SHP77 treated with DMSO at 0.1 percent for 48 hours (cell line): ENCODE measurements at regions not wholly inside any gene's neighbourhood (a gene's known extent, or its start where the extent isn't known, plus 50 kb on each side); places are given as distances from the start of the nearest gene placed in this dataset.

Experiments used
- DNase-seq: peaks from one replicate; lab custom pipeline; 2025; lab: John Stamatoyannopoulos, UW

DNA sequence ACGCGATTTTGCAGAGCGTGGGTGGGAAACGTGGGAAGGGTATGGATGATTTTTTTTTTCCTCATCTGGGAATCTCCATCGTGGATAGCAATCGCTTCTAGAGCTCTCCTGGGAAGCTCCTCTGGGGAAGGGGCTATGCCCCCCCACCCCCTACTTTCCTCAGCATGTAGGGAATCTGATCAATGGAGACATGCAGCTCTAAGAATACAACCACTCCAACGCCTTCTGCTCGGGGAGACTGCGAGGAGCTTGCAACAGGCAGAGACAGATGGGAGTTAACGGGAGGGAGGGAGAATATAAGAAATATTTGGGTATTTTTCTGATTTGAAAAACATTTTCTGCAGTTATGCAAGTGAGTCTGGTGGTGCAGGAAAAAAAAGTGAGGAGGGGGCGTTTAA, 104.6 kb upstream of the HSD17B12 start:
- no peak for DNase-seq

DNA sequence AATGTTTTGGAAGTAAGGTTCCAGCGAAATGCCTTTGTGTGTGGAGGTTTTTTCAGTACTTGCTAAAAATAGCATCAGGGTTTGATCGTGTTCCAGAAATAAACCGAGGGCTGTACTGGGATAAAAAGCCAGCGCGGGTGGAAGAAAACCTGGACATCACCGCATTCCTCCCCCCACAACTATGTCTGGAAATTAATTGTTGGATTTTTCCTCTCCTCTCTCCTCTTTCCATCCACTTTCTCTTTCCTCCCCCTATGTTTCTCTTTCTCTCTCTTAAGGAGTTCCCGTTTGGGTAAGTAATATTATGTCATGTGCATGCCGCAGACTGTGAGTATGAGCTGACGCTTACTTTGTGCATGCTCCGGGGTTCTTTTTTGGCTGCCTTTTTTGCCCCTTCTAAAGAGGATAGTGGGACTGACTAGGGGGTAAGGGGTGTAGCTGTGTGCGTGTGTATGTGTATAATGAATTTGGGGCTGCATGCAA, 104.2 kb upstream of the HSD17B12 start:
- no peak for DNase-seq

DNA sequence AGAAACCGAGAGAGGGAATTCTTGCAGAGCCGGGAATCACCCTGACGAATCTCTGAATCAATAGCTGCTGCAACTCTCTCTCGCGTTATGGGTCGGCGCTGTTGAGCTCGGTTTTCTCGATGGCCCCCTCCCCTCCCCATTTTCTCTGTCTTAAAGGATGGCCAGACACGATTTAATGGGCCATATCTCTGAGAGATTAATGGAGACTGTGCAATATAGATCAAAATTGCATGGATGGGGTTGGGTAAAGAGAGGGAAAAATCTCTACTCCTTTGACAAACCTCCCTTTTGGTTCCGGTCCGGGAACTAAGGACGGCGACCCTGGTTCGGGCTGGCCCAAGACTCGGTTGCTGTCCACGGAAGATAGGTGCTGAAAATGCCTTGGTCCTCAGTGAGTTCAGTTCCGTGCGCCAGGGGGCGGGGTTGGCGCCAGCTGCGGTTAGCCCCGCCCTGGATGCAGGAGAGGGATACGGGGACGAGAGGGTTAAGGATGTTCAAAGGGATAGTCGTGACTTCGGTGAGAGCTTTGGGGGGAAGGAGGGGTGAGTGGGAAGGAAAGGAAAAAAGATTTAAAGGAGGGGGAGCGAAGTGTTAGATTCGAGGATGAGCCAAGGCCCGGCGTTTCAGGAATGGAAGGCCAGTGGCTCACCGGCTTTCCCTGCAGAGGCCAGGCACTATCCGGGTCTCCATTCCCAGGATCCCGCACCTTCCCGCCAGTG, 103.6 kb upstream of the HSD17B12 start:
- DNase-seq = no peak

DNA sequence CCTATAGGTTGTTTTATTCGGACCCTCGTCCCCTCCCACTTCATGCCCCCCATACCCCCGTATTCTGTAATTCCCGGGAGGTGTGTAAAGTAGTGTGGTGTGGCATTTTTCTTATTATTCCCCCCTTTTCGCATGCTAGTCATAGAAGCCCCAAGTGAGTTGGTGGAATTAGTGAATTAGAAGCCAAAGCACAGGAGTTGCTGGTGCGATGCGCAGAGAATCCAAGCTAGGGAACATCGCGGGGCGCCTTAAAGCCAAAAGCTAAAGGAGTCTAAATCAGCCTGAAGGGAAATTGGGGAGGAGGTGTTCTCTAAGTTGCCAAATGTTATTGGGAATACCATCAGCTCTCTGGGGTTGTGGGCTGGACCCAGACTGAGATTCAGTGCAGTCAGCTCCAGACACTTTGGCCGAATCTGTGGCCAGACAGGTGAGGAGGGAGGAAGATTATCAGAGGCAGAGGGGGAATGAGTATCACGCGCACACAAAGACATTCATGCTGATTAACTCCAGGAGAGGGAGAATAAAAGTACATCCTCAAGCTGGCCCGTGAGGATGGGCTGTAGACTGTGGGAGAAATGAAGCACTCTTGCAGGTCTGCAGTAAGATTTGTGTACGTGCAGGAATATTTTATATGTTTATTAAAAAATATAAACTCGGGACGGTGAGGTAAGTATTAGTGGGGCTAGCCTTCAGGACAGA, 102.8 kb upstream of the HSD17B12 start:
- no peak for DNase-seq

DNA sequence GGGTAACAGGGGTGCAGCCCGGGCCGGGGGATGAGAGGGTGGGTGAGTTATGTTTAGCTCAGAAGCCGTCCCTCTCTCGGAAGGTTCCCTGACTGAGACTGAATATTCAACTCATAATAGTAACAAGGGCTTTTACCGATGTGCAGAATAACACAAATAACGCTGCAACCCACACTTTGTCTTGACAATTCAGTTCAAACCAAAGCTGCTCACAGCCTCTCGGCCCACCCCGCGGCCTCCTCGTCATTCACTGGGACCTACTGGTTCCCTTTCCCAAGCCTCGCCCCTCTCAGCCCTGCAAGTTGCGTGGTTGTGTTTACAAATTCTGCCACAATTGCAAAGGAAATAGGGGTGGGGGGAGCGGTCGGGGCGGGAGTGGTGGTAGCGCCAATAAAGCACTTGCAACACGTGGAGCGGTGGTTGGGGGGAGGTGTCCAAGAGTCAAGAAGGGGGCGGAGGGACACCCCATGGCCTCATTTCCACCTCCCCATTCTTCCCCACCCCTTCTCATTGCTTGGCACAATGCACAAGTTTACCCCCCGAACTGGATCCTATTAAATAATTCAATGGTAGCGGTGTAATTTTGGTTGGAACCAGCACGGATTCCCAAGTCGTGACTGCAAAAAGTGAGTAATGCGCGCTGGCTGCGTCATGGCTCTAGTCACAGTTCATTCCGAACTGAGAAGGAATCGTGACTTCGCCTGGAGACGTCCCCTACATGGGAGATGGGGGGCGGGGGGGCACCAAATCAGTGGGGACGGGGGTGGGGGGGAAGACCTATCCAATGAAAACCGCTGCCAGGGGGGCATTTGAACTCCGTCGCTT, 102.0 kb upstream of the HSD17B12 start:
- no peak for DNase-seq

DNA sequence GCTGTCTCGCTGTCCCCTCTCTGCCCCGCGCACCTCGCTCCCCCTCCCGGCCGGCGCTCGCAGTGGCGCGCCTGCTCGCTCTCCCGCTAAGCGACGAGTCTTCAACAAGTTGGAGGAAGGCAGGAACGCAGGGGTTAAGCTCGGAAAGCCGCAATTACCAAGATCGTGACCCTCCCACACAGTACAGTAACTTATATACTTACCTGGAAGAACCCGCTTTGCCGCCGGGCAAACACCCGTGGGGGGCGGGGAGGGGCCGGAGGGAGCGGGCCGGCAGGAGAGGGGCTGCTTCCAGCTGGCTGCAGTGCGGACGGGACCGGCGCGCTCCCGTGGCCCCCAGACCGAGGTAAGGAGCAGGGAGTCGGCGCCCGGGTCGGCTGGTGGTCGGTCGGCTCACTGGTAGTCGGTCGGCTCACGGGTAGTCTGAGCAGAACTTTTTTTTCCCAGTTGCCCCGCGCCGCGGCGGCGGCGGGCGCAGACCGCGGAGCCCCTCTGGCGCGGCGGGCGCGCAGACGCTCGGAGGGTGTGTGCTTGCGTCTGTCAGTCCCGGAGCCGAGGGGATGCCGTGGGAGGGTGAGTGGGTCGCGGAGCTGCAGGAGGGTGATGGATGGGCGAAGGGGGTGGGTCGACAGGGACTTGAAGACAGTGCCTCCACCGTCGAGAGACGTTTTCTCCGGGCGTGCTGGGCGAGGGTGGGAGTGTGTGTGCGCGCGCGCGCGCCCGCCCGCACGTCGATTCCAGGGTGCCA, 101.2 kb upstream of the HSD17B12 start:
- DNase-seq = no peak

DNA sequence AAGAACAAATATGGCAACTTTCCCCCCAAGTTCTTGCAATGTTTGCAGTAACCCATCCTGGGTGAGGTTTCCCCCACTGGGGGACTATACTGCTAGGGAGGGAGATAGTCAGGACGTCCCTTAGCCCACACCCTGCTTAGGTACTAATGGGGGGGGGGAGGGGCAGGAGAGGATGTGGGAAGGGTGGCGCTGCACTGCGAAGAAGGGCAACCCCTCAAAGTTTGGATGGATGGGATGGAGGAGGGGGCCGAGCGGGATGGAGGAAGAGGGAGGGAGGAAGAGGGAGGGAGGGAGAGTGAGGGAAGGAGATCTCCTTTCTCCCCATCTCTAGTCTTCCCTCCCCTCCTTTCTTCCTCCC, 100.6 kb upstream of the HSD17B12 start:
- no peak for DNase-seq

DNA sequence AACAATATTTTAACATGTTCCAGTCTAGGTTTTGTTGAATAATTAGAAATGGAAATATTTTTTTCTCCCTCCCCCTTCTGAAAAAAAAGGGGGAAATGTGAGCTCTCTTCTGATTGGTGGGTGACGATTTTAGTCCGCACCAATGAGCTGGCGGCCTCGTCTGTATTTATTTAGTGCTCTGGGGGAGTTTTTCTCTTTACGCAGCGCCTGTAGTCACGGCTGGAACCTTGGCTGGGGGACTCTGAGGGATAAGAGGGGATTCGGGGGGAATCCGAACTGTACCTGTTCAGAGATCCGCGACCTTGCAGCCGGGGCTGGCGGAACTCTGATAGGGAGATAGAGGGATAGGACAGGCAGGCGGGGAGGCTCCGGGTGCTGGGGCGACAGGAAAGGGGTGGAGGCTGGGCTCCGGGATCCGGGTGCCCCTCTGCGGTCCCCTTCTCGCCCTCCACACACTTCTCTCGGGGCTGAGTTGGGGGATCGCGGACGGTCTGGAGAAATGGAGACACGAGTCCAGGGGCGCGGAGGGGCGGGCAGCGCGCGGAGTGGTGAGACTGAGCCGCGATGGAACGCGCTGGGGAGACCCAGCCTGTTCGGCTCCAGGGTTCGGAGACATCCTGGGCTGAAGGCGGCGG, 99.7 kb upstream of the HSD17B12 start:
- no peak for DNase-seq

DNA sequence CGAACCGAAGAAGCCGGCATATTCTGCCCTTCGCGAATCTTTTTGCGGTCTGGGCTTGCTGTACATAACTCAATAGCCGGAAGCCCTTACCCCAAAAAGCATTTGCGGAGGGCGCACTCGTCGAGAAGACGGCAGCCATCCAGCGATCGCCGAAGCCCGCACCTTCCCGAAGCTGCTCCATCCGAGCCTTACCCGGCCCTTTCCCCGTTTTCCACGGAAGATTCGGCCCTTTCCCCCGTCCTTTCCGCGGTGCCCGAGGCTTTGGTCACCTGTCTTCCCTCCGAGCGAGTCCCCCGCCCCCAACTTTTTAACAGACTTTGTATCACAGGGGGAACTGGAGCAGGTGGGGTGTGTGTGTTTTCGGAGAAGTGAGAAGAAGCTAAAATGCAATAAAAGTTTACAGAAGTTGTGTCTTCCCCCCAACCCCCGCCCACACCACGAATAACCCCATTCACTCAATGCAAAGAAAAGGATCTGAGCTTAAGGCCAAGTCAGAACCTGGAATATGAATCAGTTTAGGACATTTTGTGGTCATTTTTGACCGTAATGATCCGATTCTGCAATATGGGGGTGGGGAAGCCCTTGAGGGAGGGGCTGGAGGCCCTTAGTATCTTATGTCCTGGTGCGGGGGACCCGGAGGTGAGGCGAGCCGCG, 99.0 kb upstream of the HSD17B12 start:
- DNase-seq = no peak

DNA sequence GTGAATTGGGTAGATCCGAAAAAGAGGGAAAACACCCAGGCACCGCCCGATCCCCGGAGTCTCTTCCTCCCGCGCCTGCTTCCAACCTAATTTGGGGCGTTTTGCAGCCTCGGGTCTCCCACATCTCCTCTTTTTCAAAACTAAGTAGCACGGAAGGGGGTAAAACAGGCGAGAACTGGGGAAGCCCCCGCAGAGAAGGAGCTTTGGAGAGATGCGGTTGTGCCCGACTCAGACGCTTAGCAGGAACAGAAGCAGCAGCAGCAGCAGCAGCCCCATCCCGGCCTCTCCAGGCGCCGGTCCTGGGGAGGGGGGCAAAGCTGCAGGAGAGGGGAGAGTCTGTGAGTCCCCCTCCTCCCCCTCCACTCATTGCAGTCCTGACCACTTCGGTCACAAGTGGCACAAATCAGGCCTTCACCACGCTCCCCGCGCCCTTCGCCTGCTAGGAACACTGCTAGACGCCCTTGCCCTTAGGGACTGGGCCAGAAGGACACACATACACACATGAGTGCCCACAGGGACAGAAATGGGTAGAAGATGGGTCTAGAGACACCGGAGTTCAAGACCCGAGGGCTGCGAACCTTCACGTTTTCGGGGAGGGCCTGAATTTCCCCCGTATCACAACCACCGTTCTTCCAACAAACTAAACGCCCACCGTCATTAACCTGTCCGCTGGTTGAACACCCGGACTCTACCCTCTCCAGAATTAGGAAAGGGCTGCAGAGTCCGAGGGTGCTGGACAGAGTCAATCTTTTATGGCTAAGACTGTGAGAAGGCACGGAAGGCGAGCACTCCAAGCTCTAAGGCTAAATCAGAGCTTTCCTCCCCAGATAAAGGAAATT, 98.3 kb upstream of the HSD17B12 start:
- no peak for DNase-seq

DNA sequence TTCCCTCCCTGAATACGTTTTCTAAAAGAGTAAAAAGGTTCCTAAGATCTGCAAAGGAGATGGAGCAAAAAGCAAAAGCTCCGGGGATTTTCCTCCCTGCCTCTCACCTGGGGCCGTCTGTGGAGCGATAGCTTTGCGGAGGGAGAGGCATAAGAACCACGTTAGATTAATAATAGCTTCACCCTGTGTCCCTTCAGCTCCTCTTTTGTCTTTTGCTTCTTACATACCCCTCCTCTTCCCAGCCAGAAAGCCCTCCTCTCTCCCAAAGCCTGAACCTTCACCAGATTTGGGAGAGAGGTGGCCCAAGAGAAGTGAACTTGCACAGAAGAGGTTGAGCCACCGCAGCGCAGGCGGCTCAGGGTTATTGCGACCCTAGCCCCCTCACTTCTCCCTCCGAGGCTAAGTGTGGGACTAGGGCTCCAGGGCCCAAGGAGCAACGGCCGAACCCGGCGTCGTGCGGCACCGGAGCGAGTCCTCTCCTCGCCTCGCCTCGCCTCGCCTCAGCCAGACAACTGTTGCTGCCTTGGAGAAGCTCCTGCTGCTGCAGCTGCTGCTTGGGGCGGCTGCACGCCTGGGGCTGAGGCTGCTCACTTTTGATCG, 97.6 kb upstream of the HSD17B12 start:
- DNase-seq = no peak

DNA sequence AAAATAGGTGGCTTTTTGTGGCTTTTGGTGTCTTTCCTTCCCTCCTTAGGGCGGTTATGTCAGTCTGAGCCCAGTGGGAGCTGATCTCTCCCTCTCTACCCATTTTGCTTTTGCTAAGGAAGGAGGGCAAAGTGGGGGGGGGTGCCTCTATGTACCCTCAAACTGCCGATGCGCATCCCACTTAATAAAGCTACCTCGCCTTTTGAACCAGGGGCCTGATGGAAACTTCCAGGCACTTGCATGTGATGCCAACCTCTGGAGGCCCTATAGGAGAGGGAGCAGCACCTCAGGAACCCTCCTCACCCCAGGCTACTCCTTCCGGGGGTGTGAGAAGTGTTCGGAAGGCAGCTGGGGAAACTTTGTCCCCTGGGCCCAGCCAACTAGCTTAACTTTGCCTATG, 97.0 kb upstream of the HSD17B12 start:
- DNase-seq = no peak

DNA sequence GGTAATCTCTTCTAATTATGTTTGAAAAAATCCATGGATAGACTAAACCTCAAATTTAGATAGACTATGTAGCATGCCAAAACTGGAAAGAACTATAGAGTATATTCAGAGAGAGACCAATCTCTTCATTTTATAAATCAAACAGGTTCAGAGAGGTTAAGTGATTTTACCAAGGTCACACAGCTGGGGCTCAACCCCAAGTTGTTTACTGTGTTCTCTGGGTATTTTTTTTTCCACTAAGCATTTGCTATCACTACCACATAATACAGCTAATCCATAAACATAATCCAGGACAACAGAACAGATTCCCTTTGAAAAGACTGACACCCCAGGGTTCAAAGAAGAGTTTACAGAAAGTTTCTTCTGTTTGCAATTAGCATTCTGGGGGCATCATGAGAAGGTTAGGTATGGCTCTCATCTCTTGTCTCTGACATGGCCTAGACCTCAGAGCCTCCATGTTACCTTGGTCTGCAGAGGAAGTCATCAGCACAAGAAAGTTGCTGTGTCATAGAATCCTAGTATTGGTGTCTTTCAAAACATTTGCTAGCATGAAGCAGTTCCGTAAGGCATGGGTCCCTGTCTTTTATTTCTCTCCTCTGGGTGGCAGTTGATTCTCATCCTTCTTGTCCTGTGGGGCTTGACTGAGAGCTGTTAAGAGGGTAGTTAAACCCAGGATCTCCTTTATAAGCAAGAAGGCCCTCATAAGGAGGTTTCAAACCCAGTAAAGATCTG, 94.5 kb upstream of the HSD17B12 start:
- no peak for DNase-seq

DNA sequence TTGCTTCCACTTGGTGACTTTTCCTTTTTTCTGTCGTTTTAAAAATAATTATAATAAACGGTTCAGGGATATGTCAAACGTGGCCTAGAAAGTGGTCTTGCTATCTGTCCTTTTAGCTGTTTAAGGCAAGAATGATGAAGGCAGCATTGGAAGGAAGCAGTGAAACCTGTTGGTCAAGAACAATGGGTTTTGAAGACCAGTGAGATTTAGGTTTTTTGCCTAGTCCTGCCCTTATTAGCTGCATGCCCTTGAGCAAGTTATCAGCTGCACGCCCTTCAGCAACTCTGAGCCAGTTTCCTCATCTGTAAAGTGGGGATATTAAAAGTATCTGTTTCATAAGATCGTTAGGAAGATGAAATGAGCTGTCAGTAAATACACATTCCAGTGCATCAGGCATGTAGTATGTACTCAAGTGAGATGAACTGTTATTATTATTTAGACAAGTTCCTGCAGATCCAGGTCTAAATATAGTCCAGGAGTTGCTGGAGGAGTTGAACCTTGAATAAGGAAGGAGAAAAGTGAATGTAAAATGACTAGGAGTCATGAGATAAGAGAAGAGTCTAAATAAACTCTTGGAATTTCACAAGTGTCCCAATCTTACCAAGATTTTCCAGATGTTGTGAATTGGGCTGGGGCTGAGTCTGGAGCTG, 90.8 kb upstream of the HSD17B12 start:
- no peak for DNase-seq

DNA sequence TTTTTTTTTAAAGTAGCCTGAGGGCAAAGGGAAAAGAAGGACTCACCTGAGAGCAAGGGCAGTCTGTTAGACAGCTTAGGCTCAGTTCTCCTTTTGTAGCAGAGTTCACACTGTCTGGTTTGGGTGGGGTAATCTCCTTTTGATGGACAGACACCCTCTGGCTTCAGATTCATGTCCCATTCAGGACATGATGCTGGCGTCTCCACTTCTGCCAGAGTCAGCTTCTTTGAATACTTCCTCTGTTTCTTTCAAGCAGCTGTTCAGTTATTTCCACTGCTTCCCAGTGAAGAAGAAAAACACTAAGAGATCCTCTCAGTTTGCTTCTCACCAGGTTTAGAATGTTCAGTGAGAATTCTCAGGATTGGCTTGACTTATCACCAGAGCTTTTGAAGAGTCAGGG, 79.0 kb upstream of the HSD17B12 start:
- DNase-seq = no peak

DNA sequence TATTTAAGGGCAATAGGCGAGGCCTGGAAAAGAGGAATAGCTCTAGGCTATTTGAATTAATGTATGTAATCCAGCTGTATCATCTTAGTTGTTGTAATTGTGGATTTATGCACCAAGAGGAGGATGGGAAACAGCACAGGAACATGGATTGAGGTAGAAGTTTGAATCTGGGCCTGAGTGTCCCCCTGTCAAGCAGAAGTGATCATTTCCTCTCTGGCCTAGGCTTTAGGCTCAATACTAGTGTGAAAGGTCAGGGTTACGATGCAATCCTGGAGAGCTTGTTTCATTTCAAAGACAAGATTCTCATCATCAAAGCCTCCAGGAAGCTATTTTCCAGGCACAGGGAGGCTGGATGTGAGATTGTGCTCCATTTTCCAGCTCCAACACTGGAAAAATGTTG, 77.9 kb upstream of the HSD17B12 start:
- no peak for DNase-seq

DNA sequence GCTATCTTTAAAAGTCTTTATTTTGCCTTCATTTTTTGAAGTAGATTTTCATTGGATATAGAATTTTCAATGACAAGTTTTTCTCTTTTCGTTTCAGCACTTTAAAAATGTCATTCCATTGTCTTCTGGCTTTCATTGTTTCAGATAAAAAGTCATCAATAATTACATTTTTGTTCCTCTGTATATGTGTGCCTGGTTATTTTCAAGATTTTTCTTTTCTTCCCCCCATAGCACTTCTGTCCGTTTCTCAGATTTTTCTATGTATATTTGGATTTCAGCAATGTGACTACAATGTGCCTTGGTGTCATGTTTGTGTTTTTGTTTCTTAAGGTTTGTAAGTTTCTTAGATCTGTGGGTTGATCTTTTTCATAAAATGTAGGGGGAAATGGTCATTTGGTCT, 66.3 kb upstream of the HSD17B12 start:
- DNase-seq = no peak

DNA sequence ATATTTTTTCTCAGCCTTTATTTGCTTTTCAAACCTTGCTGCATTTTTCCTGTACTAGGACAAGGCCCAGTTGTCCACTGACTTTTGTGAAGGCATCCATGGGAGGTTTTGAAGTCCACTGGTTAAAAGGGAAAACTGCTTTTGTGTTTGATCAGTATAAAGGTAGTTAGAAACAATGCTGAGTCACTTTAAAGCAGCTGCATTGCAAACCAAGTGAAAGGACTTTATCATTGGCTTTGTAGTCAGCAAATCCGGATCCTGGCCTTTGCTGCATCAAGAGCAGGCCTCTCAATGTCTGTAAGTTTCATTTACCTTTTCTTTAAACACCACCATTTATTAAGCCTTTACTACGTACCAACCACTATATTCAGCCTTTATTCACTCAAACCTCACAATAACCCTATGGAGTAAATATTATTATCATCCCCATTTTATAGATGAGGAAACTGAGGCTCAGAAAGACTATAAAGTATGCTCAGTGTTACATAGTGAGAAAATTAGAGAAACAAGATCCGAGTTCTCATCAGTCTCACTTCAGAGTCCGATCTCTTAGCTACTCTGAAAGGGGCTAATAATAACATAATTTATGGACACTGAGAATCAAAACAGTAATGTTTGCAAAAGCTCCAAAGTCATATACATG, 60.6 kb upstream of the HSD17B12 start:
- no peak for DNase-seq
